Type B pancreatic cell (in vitro differentiated cells): ENCODE measurements at regions not wholly inside any gene's neighbourhood (a gene's known extent, or its start where the extent isn't known, plus 50 kb on each side); places are given as distances from the start of the nearest gene placed in this dataset.

ENCODE experiments used
- DNase-seq: peaks from one replicate; pipeline ENCODE4 v3.0.0; 2021; ENCODE audit warnings: mixed read lengths; ENCODE audit not compliant: unreplicated experiment; ENCODE audit errors: extremely low spot score
- H3K27ac Mint-ChIP-seq: 2 replicates; pipeline ENCODE4 v1.8.0; 2021; ENCODE audit warnings: mild to moderate bottlenecking, mixed read lengths
- H3K27me3 Mint-ChIP-seq: 2 replicates; pipeline ENCODE4 v1.8.0; 2021; ENCODE audit warnings: mixed read lengths
- H3K36me3 Mint-ChIP-seq: 2 replicates; pipeline ENCODE4 v1.8.0; 2021; ENCODE audit warnings: mixed read lengths
- H3K4me1 Mint-ChIP-seq: one replicate; pipeline ENCODE4 v1.8.0; 2021; ENCODE audit warnings: mixed read lengths; ENCODE audit not compliant: unreplicated experiment
- H3K4me3 Mint-ChIP-seq: 2 replicates; pipeline ENCODE4 v1.8.0; 2021; ENCODE audit warnings: mild to moderate bottlenecking, mixed read lengths
- H3K9me3 Mint-ChIP-seq: 2 replicates; pipeline ENCODE4 v1.8.0; 2021; ENCODE audit warnings: mixed read lengths
- TF ChIP-seq, protein P1 (sequence below): fragments of 200-600 bp; sonication (generic); conservative IDR thresholded peaks from 2 replicates; pipeline ENCODE4 v1.5.0; 2021; ENCODE audit warnings: antibody characterized with exemption, mild to moderate bottlenecking

DNA sequence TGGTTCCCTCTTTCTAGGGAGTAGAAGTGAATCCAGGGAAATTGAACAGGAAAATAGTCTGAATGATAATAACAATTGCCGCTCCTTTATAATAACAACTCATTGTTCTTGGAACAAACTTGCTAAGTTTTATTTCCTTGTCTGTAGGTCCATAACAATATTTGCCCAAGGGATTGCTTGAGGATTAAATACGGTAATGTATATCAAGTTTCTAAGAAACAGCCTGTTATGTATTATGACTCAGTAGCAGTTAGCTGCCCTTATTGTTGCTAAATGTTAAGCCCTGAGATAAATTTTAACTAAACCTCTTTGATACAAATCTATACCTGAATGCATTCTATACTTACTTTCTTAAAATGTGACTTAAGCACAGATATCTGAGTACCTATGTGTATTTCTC, 215.9 kb upstream of the AADAT start:
- Mint-ChIP-seq H3K4me1 (no peaks in the 10 kb centered on the region), H3K36me3 (no peaks in the 10 kb centered on the region), H3K4me3 (no peak overlapping the region), H3K27me3 (no peaks in the 10 kb centered on the region), H3K27ac (no peak overlapping the region), H3K9me3 (no peaks in the 10 kb centered on the region)
- TF ChIP-seq, protein P1, sequence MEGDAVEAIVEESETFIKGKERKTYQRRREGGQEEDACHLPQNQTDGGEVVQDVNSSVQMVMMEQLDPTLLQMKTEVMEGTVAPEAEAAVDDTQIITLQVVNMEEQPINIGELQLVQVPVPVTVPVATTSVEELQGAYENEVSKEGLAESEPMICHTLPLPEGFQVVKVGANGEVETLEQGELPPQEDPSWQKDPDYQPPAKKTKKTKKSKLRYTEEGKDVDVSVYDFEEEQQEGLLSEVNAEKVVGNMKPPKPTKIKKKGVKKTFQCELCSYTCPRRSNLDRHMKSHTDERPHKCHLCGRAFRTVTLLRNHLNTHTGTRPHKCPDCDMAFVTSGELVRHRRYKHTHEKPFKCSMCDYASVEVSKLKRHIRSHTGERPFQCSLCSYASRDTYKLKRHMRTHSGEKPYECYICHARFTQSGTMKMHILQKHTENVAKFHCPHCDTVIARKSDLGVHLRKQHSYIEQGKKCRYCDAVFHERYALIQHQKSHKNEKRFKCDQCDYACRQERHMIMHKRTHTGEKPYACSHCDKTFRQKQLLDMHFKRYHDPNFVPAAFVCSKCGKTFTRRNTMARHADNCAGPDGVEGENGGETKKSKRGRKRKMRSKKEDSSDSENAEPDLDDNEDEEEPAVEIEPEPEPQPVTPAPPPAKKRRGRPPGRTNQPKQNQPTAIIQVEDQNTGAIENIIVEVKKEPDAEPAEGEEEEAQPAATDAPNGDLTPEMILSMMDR = no peak
- no peak for DNase-seq

DNA sequence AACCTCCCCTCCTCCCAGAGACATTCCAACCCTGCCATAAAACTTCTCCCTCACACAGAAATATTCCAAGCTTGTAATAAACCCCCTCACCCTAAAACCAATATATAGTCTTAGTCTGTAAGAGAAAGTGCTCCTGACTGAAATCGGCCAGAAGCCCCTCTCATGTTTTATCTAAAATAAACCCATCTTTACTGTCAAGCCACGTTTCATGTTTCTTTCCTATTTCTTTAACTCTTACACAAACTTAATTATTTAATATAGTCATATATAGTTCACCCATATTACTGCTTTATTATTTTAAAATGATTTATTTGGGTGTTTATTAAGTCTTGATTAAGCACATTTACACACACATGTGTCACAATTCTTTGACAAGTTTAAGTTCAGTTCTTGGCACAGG, 191.3 kb upstream of the AADAT start:
- DNase-seq = no peak
- H3K9me3 Mint-ChIP-seq = no peaks in the 10 kb centered on the region
- H3K36me3 Mint-ChIP-seq = no peaks in the 10 kb centered on the region
- no peak overlapping the region for H3K4me3 Mint-ChIP-seq
- TF ChIP-seq, protein P1 = no peak
- H3K4me1 Mint-ChIP-seq = no peaks in the 10 kb centered on the region
- no peaks in the 10 kb centered on the region for H3K27me3 Mint-ChIP-seq
- H3K27ac Mint-ChIP-seq = no peak overlapping the region

DNA sequence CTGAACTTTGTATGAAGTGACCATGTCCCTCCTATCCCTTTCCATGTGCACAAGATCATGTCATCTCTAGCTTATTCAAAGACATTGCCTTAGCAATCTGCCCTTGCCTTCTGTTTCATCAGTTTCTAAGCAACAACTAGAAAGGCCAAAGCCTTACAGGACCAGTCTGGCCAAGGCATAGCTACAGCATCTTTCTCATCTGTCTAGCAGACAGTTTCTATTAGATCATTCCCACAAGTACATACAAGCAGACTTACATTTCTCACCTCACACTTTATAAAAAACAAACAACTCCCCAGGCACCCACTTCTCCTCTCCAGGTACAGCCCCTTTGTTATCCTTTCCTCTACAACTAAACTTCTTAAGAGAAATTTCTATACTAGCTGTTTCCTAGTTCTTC, 188.7 kb upstream of the AADAT start:
- Mint-ChIP-seq H3K4me1 (no peaks in the 10 kb centered on the region), H3K27me3 (no peaks in the 10 kb centered on the region), H3K4me3 (no peak overlapping the region), H3K9me3 (no peaks in the 10 kb centered on the region), H3K27ac (no peak overlapping the region), H3K36me3 (no peaks in the 10 kb centered on the region)
- TF ChIP-seq, protein P1 = no peak
- no peak for DNase-seq

DNA sequence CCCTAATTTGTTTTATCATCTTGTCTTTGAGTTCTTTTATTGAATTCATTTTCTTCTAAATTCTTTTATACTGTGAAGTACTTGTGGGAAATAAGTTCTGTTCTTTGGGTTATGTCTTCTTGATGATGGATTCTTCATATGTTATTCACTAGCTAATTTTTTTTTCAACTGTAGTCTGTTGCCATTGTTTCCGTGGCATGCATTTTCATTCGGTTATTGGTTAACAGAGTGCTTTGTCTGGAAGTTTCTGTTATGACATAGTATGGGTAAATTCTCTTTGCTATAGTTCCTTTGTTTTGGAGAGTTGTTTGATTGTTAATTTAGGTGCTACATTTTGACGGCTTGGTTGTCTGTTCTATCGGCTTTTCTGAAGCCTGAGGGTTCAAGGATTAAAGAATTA, 184.9 kb upstream of the AADAT start:
- Mint-ChIP-seq H3K27me3 (no peaks in the 10 kb centered on the region), H3K9me3 (peaks cover 2% of the 10 kb centered on the region), H3K4me3 (no peak overlapping the region), H3K36me3 (no peaks in the 10 kb centered on the region), H3K27ac (no peak overlapping the region), H3K4me1 (no peaks in the 10 kb centered on the region)
- no peak for DNase-seq
- TF ChIP-seq, protein P1 = no peak

DNA sequence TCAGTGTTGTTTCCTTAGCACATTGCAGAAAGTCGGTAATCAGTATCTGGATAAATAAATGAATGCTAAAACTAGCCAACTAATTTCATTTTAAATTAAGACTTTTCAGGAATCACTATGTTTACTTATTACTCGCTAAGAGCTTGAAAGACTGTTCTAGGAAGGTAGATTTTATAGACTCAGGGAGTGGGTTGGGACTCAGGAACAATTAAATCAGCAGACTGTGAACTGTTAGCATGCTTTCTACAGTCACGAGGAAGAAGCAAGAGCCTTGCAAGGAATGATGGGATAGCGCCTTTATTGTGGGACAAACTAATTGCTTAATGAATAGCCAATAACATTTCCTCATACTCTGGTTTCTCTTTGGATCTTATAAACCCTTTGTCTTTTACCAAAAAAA, 183.2 kb upstream of the AADAT start:
- Mint-ChIP-seq H3K27me3 (no peaks in the 10 kb centered on the region), H3K9me3 (peaks cover 6% of the 10 kb centered on the region), H3K27ac (no peak overlapping the region), H3K4me1 (no peaks in the 10 kb centered on the region), H3K36me3 (no peaks in the 10 kb centered on the region), H3K4me3 (no peak overlapping the region)
- DNase-seq = no peak
- TF ChIP-seq, protein P1 = no peak

DNA sequence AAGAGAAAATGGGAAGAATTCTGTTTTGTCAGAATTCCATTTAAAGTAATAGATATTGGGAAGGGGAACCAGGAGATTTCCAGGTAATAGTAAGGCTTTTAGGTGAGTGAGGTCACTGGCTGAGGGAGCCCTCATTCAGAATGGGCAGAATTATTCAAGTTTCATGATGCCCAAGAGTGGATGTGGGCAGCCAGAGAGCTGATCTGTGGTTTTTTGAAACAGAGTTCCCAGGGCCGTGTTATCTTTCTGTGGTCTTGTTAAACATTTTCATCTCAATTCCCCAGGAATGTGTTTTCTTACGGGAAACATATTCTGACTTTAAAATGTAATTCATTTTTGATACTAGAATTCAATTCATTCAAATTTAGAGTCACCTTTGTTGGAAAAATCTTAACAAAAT, 182.0 kb upstream of the AADAT start:
- no peaks in the 10 kb centered on the region for H3K4me1 Mint-ChIP-seq
- DNase-seq = no peak
- TF ChIP-seq, protein P1 = no peak
- H3K27me3 Mint-ChIP-seq = peaks cover 3% of the 10 kb centered on the region
- H3K36me3 Mint-ChIP-seq = no peaks in the 10 kb centered on the region
- H3K27ac Mint-ChIP-seq = no peak overlapping the region
- H3K4me3 Mint-ChIP-seq = no peak overlapping the region
- peaks cover 6% of the 10 kb centered on the region for H3K9me3 Mint-ChIP-seq
